Vagina (tissue), 2 donors: ENCODE measurements at regions not wholly inside any gene's neighbourhood (a gene's known extent, or its start where the extent isn't known, plus 50 kb on each side); places are given as distances from the start of the nearest gene placed in this dataset.
"Not testable (repeated sequence)": the region's sequence is repeated elsewhere in the genome, so short reads cannot be mapped to it uniquely, and the experiment has no call there.

Experiments
- DNase-seq, 2 donors: peaks; one replicate each; pipeline ENCODE4 v3.0.0-alpha.2; 2017; ENCODE audit errors: extremely low spot score in 2 of 2
- H3K27ac ChIP-seq: fragments of 200-600 bp; sonication (generic); one replicate; pipeline ENCODE4 v1.5.1; 2019
- H3K27me3 ChIP-seq: fragments of 200-600 bp; sonication (generic); one replicate; pipeline ENCODE4 v1.5.1; 2019
- H3K36me3 ChIP-seq, 2 donors: fragments of 200-600 bp; sonication (generic); one replicate each; pipeline ENCODE4 v1.5.1; 2017 to 2019
- H3K4me1 ChIP-seq: fragments of 200-600 bp; sonication (generic); one replicate; pipeline ENCODE4 v1.5.1; 2019
- H3K4me3 ChIP-seq, 2 donors: fragments of 200-600 bp; sonication (generic); 1 replicate in 1 of 2; 2 replicates in 1 of 2; pipeline ENCODE4 v1.5.1; 2016 to 2019
- H3K9me3 ChIP-seq: fragments of 200-600 bp; sonication (generic); one replicate; pipeline ENCODE4 v1.5.1; 2019
- CTCF ChIP-seq, 3 experiments: fragments of 450-650 bp in 2 of 3; fragments of 200-600 bp in 1 of 3; sonication (generic) in 1 of 3; IDR thresholded peaks; one replicate each; pipeline ENCODE4 v1.5.1; 2017 to 2019; ENCODE audit warnings: antibody characterized with exemption in 3 of 3, mild to moderate bottlenecking in 2 of 3, moderate library complexity in 2 of 3
- POLR2A ChIP-seq, 2 donors: fragments of 450-650 bp; IDR thresholded peaks; one replicate each; pipeline ENCODE4 v1.6.1; 2017; ENCODE audit warnings: antibody characterized with exemption in 2 of 2, mild to moderate bottlenecking in 2 of 2, moderate library complexity in 2 of 2
- POLR2AphosphoS5 ChIP-seq, 2 donors: sonication (generic); formaldehyde crosslinking; IDR thresholded peaks; one replicate each; pipeline ENCODE4 v1.9.0; 2017; ENCODE audit warnings: antibody characterized with exemption in 2 of 2, mild to moderate bottlenecking in 2 of 2, low read depth in 1 of 2; ENCODE audit not compliant: insufficient read depth in 1 of 2
- intact Hi-C: fragments of 100-400 bp; cut with DNase I; formaldehyde crosslinking; loops from one replicate; pipeline ENCODE4 v1.15.1; 2023

GRCh38 chr3:188010478-188010877 is 143.5 kb upstream of the LPP start:
- intact Hi-C loops, result no loop called here
- H3K27me3 ChIP-seq, result no peaks in the 10 kb centered on the region
- H3K36me3 ChIP-seq, result no peaks in the 10 kb centered on the region
- H3K4me3 ChIP-seq, result no peak overlapping the region
- no peaks in the 10 kb centered on the region for H3K4me1 ChIP-seq
- no peaks in the 10 kb centered on the region for H3K9me3 ChIP-seq
- no peak overlapping the region for H3K27ac ChIP-seq
- TF ChIP-seq POLR2A (IDR thresholded peaks at IDR 0.05), result no peak
- no peak for TF ChIP-seq POLR2AphosphoS5 (IDR thresholded peaks at IDR 0.05; ENCODE audit: insufficient read depth in 1 of 2, low read depth in 1 of 2)
- no peak for TF ChIP-seq CTCF (IDR thresholded peaks at IDR 0.05)
- no peak for DNase-seq

- no peaks in the 10 kb centered on the region for H3K4me1 ChIP-seq
- H3K36me3 ChIP-seq, result no peaks in the 10 kb centered on the region
- H3K4me3 ChIP-seq, result no peak overlapping the region
- H3K27me3 ChIP-seq, result no peaks in the 10 kb centered on the region
- no peaks in the 10 kb centered on the region for H3K9me3 ChIP-seq
- DNase-seq, result no peak
- intact Hi-C loops, result no loop called here
- no peak overlapping the region for H3K27ac ChIP-seq
- TF ChIP-seq CTCF (IDR thresholded peaks at IDR 0.05), result no peak
- TF ChIP-seq POLR2A (IDR thresholded peaks at IDR 0.05), result no peak
- TF ChIP-seq POLR2AphosphoS5 (IDR thresholded peaks at IDR 0.05; ENCODE audit: insufficient read depth in 1 of 2, low read depth in 1 of 2), result no peak
Observed at GRCh38 chr3:188019727-188020126, 134.2 kb upstream of the LPP start.

DNA sequence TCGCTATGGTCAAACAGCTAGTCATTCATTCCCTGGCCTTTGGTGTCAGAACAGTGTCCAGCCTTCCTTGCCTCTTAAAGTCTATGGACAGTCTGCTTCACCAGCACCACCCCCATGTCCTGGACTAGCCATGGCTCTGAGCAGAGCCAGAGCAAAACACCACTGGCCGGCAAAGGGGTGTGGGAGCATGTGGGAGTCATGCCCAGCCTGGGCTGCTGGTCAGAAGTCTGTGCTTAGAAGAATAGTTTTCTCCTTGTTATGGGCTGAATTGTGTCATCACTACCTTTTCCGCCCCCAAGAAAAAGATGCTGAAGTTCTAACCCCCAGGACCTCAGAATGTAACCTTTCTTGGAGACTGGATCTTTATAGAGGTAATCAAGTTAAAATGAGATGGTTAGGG is 132.9 kb upstream of the LPP start:
- no peak overlapping the region for H3K27ac ChIP-seq
- no peak overlapping the region for H3K4me3 ChIP-seq
- TF ChIP-seq POLR2AphosphoS5 (IDR thresholded peaks at IDR 0.05; ENCODE audit: insufficient read depth in 1 of 2, low read depth in 1 of 2), result no peak
- no peak for TF ChIP-seq CTCF (IDR thresholded peaks at IDR 0.05)
- no peak for TF ChIP-seq POLR2A (IDR thresholded peaks at IDR 0.05)
- no peaks in the 10 kb centered on the region for H3K36me3 ChIP-seq
- no peak for DNase-seq
- H3K27me3 ChIP-seq, result no peaks in the 10 kb centered on the region
- no peaks in the 10 kb centered on the region for H3K4me1 ChIP-seq
- intact Hi-C loops, result no loop called here
- no peaks in the 10 kb centered on the region for H3K9me3 ChIP-seq

DNA sequence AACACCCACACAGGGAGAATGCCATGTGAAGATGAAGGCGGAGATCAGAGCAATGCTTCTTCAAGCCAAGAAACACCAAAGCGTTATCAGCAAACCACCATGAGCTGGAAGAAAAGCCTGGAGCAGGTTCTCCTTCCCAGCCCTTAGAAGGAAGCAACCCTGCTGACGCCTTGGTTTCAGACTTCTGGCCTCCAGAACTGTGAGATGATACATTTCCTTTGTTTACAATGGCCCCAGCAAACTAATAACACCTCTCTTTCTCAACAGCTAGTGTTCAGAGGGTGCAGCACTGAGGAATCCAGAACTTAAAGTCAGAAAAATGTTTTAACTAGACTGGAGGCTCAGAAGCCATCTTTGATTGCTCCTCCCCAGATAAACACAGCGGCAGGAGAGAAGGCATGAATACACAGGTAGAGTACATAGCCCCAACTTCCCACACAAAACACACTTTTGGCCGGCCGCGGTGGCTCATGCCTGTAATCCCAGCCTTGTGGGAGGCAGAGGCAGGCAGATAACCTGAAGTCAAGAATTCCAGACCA is 132.4 kb upstream of the LPP start:
- DNase-seq, result no peak
- H3K4me1 ChIP-seq, result no peaks in the 10 kb centered on the region
- H3K4me3 ChIP-seq, result no peak overlapping the region
- H3K27ac ChIP-seq, result no peak overlapping the region
- intact Hi-C loops, result no loop called here
- no peak for TF ChIP-seq CTCF (IDR thresholded peaks at IDR 0.05)
- no peaks in the 10 kb centered on the region for H3K9me3 ChIP-seq
- H3K36me3 ChIP-seq, result no peaks in the 10 kb centered on the region
- no peaks in the 10 kb centered on the region for H3K27me3 ChIP-seq

DNA sequence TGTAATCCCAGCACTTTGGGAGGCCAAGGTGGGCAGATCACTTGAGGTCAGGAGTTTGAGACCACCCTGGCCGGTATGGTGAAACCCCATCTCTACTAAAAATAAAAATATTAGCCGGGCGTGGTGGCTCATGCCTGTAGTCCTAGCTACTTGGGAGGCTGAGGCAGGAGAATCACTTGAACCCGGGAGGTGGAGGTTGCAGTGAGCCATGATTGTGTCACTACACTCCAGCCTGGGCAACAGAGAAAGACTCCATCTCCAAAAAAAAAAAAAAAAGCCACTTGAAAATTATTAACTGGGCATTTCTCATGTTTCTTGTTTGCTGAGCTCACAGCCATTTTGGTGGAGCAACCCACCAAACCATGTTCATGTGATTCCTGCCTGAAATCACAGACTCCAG is 131.1 kb upstream of the LPP start:
- H3K27me3 ChIP-seq, H3K9me3 ChIP-seq, intact Hi-C loops, H3K4me3 ChIP-seq, DNase-seq, H3K27ac ChIP-seq, H3K4me1 ChIP-seq, H3K36me3 ChIP-seq: not testable (repeated sequence)

DNA sequence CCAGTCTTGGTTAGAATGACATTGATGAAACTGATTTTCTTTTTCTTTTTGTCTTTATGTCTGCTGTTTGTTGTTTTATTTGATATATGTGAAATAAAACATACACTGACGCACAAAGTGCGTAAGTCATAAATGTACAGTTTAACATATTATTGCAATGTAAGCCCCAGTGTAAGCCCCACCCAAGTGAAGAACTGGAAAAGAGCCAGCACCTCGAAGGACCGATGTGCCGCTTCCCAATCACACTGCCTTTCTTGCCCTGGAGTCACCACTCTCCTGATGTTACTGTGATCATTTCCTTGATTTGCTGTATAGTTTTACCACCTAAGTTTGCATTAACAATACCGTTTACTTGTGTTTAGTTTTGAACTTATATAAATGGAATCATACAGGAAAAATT is 128.4 kb upstream of the LPP start:
- Histone ChIP-seq H3K9me3 (no peaks in the 10 kb centered on the region), H3K27me3 (no peaks in the 10 kb centered on the region), H3K36me3 (no peaks in the 10 kb centered on the region), H3K4me1 (no peaks in the 10 kb centered on the region), H3K4me3 (no peak overlapping the region), H3K27ac (no peak overlapping the region)
- no peak for DNase-seq
- TF ChIP-seq CTCF (IDR thresholded peaks at IDR 0.05), result no peak
- TF ChIP-seq POLR2A (IDR thresholded peaks at IDR 0.05), result no peak
- intact Hi-C loops, result no loop called here
